Liver (tissue), 8 donors: ENCODE measurements at regions not wholly inside any gene's neighbourhood (a gene's known extent, or its start where the extent isn't known, plus 50 kb on each side); places are given as distances from the start of the nearest gene placed in this dataset.

Source experiments
- DNase-seq: peaks from one replicate; pipeline ENCODE4 v3.0.0-alpha.2; 2017; ENCODE audit warnings: low spot score
- H3K27ac ChIP-seq, 2 donors: one replicate each; pipeline ENCODE4 v1.7.0; 2013; ENCODE audit warnings: inconsistent platforms in 2 of 2, low read length in 2 of 2, control low read depth in 1 of 2, low read depth in 1 of 2, mild to moderate bottlenecking in 1 of 2
- H3K27me3 ChIP-seq, 4 donors: one replicate each; pipeline versions ENCODE4 v1.6.1 to v1.7.0; 2013; ENCODE audit warnings: low read length in 3 of 4, inconsistent platforms in 1 of 4, mild to moderate bottlenecking in 1 of 4, moderate library complexity in 1 of 4; ENCODE audit not compliant: control insufficient read depth in 4 of 4, insufficient read depth in 4 of 4
- H3K36me3 ChIP-seq, 4 donors: one replicate each; pipeline versions ENCODE4 v1.6.1 to v1.7.0; 2013; ENCODE audit warnings: low read length in 3 of 4, mild to moderate bottlenecking in 3 of 4, low read depth in 1 of 4, moderate library complexity in 1 of 4; ENCODE audit not compliant: control insufficient read depth in 4 of 4, insufficient read depth in 3 of 4
- H3K4me1 ChIP-seq, 4 donors: one replicate each; pipeline versions ENCODE4 v1.6.1 to v1.7.0; 2013; ENCODE audit warnings: low read length in 3 of 4, mild to moderate bottlenecking in 3 of 4, moderate library complexity in 1 of 4; ENCODE audit not compliant: control insufficient read depth in 4 of 4, insufficient read depth in 4 of 4
- H3K4me3 ChIP-seq, 3 donors: one replicate each; pipeline versions ENCODE4 v1.6.1 to v1.7.0; 2013; ENCODE audit warnings: low read length in 3 of 3, control low read depth in 1 of 3, low read depth in 1 of 3, mild to moderate bottlenecking in 1 of 3
- H3K9ac ChIP-seq, 2 donors: one replicate each; pipeline ENCODE4 v1.7.0; 2013; ENCODE audit warnings: low read length in 2 of 2, mild to moderate bottlenecking in 2 of 2, moderate library complexity in 2 of 2, control low read depth in 1 of 2, low read depth in 1 of 2
- H3K9me3 ChIP-seq, 4 donors: one replicate each; pipeline versions ENCODE4 v1.6.1 to v1.7.0; 2013; ENCODE audit warnings: low read length in 3 of 4; ENCODE audit not compliant: control insufficient read depth in 4 of 4
- FOXA1 ChIP-seq: IDR thresholded peaks from 2 replicates; pipeline ENCODE4 v1.6.1; 2016; ENCODE audit warnings: antibody characterized with exemption
- HNF4A ChIP-seq, 2 donors: conservative IDR thresholded peaks; 2 replicates each; pipeline ENCODE4 v1.6.1; 2016; ENCODE audit warnings: antibody characterized with exemption in 2 of 2, mild to moderate bottlenecking in 2 of 2
- HNF4G ChIP-seq: IDR thresholded peaks from 2 replicates; pipeline ENCODE4 v1.6.1; 2016; ENCODE audit warnings: antibody characterized with exemption
- JUND ChIP-seq, 2 donors: IDR thresholded peaks; 2 replicates each; pipeline ENCODE4 v1.6.1; 2016; ENCODE audit warnings: antibody characterized with exemption in 2 of 2
- NR2F2 ChIP-seq: IDR thresholded peaks from 2 replicates; pipeline ENCODE4 v1.6.1; 2016; ENCODE audit warnings: antibody characterized with exemption
- RAD21 ChIP-seq, 2 donors: IDR thresholded peaks; 2 replicates each; pipeline ENCODE4 v1.6.1; 2016; ENCODE audit warnings: antibody characterized with exemption in 2 of 2, mild to moderate bottlenecking in 2 of 2
- RXRA ChIP-seq, 2 donors: IDR thresholded peaks; 2 replicates each; pipeline ENCODE4 v1.6.1; 2017 to 2018; ENCODE audit warnings: antibody characterized with exemption in 2 of 2, mild to moderate bottlenecking in 1 of 2
- YY1 ChIP-seq: IDR thresholded peaks from 2 replicates; pipeline ENCODE4 v1.6.1; 2016; ENCODE audit warnings: antibody characterized with exemption, mild to moderate bottlenecking
- WGBS: extraction: QIAGEN DNeasy Blood & Tissue Kit; methylation state at CpG from one replicate; pipeline ENCODE4 v1.1.7; 2013; 5-methylcytosine and 5-hydroxymethylcytosine counted together
- TF ChIP-seq, protein P1 (sequence below): fragments of 150-350 bp; IDR thresholded peaks from 2 replicates; pipeline ENCODE4 v1.5.1; 2017; ENCODE audit warnings: improper control_type of control experiment, low read depth, low read length; ENCODE audit not compliant: missing input control
- TF ChIP-seq, protein P2 (sequence below): IDR thresholded peaks from 2 replicates; pipeline ENCODE4 v1.6.1; 2016; ENCODE audit warnings: antibody characterized with exemption
- TF ChIP-seq, protein P3 (sequence below): IDR thresholded peaks from 2 replicates; pipeline ENCODE4 v1.6.1; 2016; ENCODE audit warnings: antibody characterized with exemption
- TF ChIP-seq, protein P4 (sequence below): IDR thresholded peaks from 2 replicates; pipeline ENCODE4 v1.6.1; 2016; ENCODE audit warnings: antibody characterized with exemption, mild to moderate bottlenecking
- donor health status: healthy.
- donor health status: healthy.
- donor health status: healthy.
- donor health status: healthy.
- donor health status: healthy.

DNA sequence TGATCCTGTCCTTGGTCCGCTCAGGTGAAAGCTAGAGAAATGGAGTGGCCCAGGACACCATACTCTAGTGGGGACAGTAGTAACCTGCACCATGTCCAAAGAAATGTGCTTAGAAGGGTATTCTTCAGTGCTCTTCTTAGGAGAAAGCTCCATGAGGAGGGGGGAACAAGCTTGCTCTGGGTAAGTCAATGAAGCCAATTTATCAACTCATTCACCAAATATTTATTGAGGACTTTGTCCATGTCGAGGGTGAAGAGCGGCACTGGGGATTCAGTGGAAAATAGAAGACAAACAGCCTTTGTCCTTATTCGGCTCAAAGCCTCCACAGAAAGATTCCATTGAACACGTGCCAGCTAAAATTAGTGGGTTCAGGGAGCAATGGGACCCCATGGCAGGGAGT, 677.8 kb downstream of the BCL11B start:
- Histone ChIP-seq H3K4me3 (no peak overlapping the region), H3K27ac (no peak overlapping the region), H3K36me3 (no peaks in the 10 kb centered on the region), H3K27me3 (no peaks in the 10 kb centered on the region), H3K9me3 (peaks cover 0 to 6% (median 0%) of the 10 kb centered on the region in 4 donors), H3K9ac (no peak overlapping the region), H3K4me1 (no peaks in the 10 kb centered on the region)
- no peak for DNase-seq
- TF ChIP-seq FOXA1 (no peak), JUND (IDR thresholded peaks at IDR 0.05) (no peak), NR2F2 (no peak)
- TF ChIP-seq, protein P1, sequence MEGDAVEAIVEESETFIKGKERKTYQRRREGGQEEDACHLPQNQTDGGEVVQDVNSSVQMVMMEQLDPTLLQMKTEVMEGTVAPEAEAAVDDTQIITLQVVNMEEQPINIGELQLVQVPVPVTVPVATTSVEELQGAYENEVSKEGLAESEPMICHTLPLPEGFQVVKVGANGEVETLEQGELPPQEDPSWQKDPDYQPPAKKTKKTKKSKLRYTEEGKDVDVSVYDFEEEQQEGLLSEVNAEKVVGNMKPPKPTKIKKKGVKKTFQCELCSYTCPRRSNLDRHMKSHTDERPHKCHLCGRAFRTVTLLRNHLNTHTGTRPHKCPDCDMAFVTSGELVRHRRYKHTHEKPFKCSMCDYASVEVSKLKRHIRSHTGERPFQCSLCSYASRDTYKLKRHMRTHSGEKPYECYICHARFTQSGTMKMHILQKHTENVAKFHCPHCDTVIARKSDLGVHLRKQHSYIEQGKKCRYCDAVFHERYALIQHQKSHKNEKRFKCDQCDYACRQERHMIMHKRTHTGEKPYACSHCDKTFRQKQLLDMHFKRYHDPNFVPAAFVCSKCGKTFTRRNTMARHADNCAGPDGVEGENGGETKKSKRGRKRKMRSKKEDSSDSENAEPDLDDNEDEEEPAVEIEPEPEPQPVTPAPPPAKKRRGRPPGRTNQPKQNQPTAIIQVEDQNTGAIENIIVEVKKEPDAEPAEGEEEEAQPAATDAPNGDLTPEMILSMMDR = no peak
- TF ChIP-seq, protein P2, sequence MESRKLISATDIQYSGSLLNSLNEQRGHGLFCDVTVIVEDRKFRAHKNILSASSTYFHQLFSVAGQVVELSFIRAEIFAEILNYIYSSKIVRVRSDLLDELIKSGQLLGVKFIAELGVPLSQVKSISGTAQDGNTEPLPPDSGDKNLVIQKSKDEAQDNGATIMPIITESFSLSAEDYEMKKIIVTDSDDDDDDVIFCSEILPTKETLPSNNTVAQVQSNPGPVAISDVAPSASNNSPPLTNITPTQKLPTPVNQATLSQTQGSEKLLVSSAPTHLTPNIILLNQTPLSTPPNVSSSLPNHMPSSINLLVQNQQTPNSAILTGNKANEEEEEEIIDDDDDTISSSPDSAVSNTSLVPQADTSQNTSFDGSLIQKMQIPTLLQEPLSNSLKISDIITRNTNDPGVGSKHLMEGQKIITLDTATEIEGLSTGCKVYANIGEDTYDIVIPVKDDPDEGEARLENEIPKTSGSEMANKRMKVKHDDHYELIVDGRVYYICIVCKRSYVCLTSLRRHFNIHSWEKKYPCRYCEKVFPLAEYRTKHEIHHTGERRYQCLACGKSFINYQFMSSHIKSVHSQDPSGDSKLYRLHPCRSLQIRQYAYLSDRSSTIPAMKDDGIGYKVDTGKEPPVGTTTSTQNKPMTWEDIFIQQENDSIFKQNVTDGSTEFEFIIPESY = no peak
- 73% methylated on average over 5 of the region's 5 CpGs for WGBS

DNA sequence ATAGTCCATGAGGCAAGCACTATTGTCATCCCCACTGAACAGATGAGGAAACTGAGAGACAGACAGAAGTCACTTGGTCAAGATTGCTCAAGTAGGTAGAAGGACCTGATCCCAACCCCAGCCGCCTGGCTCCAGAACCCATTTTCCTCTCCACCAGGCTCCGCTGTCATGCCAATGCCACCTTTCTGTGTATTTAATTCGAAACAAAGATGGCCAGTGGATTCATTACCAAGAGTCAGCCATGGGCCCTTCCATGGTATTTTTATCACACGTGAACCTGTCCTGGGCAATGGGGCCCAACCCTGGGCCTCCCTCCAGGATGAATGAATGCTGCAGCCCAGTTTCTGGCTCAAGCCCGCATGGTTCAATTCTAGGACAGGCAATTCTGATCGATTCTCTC, 673.4 kb downstream of the BCL11B start:
- H3K9me3 ChIP-seq = peaks cover 0 to 6% (median 0%) of the 10 kb centered on the region in 4 donors
- WGBS = 89% methylated on average over 6 of the region's 6 CpGs
- TF ChIP-seq HNF4G (no peak), FOXA1 (no peak), HNF4A (conservative IDR thresholded peaks at IDR 0.05) (no peak), JUND (IDR thresholded peaks at IDR 0.05) (no peak), RXRA (IDR thresholded peaks at IDR 0.05) (no peak), YY1 (no peak), RAD21 (IDR thresholded peaks at IDR 0.05) (no peak)
- TF ChIP-seq, protein P2 = no peak
- TF ChIP-seq, protein P3, sequence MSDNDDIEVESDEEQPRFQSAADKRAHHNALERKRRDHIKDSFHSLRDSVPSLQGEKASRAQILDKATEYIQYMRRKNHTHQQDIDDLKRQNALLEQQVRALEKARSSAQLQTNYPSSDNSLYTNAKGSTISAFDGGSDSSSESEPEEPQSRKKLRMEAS = no peak
- TF ChIP-seq, protein P4, sequence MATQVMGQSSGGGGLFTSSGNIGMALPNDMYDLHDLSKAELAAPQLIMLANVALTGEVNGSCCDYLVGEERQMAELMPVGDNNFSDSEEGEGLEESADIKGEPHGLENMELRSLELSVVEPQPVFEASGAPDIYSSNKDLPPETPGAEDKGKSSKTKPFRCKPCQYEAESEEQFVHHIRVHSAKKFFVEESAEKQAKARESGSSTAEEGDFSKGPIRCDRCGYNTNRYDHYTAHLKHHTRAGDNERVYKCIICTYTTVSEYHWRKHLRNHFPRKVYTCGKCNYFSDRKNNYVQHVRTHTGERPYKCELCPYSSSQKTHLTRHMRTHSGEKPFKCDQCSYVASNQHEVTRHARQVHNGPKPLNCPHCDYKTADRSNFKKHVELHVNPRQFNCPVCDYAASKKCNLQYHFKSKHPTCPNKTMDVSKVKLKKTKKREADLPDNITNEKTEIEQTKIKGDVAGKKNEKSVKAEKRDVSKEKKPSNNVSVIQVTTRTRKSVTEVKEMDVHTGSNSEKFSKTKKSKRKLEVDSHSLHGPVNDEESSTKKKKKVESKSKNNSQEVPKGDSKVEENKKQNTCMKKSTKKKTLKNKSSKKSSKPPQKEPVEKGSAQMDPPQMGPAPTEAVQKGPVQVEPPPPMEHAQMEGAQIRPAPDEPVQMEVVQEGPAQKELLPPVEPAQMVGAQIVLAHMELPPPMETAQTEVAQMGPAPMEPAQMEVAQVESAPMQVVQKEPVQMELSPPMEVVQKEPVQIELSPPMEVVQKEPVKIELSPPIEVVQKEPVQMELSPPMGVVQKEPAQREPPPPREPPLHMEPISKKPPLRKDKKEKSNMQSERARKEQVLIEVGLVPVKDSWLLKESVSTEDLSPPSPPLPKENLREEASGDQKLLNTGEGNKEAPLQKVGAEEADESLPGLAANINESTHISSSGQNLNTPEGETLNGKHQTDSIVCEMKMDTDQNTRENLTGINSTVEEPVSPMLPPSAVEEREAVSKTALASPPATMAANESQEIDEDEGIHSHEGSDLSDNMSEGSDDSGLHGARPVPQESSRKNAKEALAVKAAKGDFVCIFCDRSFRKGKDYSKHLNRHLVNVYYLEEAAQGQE = no peak
- DNase-seq = no peak
- peaks cover 0 to 4% (median 0%) of the 10 kb centered on the region in 4 donors for H3K27me3 ChIP-seq
- H3K36me3 ChIP-seq = no peaks in the 10 kb centered on the region
- H3K4me1 ChIP-seq = no peaks in the 10 kb centered on the region
- H3K4me3 ChIP-seq = no peak overlapping the region
- H3K9ac ChIP-seq = no peak overlapping the region
- H3K27ac ChIP-seq = no peak overlapping the region
